ENCODE measurements at regions not wholly inside any gene's neighbourhood (a gene's known extent, or its start where the extent isn't known, plus 50 kb on each side); places are given as distances from the start of the nearest gene placed in this dataset.
A peak's percentile ranks its signal among the peaks of the same experiment; 100 is the strongest.
"Not testable (repeated sequence)": the region's sequence is repeated elsewhere in the genome, so short reads cannot be mapped to it uniquely, and the experiment has no call there.

GRCh38 chr5:142259758-142260157, 65.1 kb downstream of the SPRY4 start:
- no peak for DNase-seq

- DNase-seq = no peak
These were observed 69.0 kb downstream of the SPRY4 start for GRCh38 chr5:142255831-142256230.

GRCh38 chr5:142254431-142254830, 70.4 kb downstream of the SPRY4 start:
- no peak for DNase-seq

- DNase-seq = no peak
These were observed 70.9 kb downstream of the SPRY4 start for GRCh38 chr5:142253938-142254337.

- no peak for DNase-seq
These were observed 74.7 kb downstream of the SPRY4 start for GRCh38 chr5:142250119-142250518.

- no peak for DNase-seq
These were observed 75.9 kb downstream of the SPRY4 start for GRCh38 chr5:142248853-142249462.

GRCh38 chr5:142246258-142246657, 78.6 kb downstream of the SPRY4 start:
- DNase-seq = no peak

- no peak for DNase-seq
These were observed 79.0 kb downstream of the SPRY4 start for GRCh38 chr5:142245786-142246185.

- no peak for DNase-seq
These were observed 80.4 kb downstream of the SPRY4 start for GRCh38 chr5:142244440-142244839.

- DNase-seq = no peak
These were observed 82.5 kb downstream of the SPRY4 start for GRCh38 chr5:142242272-142242671.

- DNase-seq = no peak
These were observed 85.2 kb downstream of the SPRY4 start for GRCh38 chr5:142239394-142240159.

GRCh38 chr5:142237707-142238106, 87.1 kb downstream of the SPRY4 start:
- DNase-seq = no peak

- not testable (repeated sequence) for DNase-seq
These were observed 88.0 kb downstream of the SPRY4 start for GRCh38 chr5:142236673-142237290.

- no peak for DNase-seq
These were observed 88.8 kb downstream of the SPRY4 start for GRCh38 chr5:142235870-142236672.

- DNase-seq = peak; percentile 10
These were observed 89.6 kb downstream of the SPRY4 start for GRCh38 chr5:142235050-142235797.

- DNase-seq = no peak
These were observed 91.5 kb downstream of the SPRY4 start for GRCh38 chr5:142233083-142234032.

- DNase-seq = not testable (repeated sequence)
These were observed 93.9 kb downstream of the SPRY4 start for GRCh38 chr5:142230949-142231348.

- no peak for DNase-seq
These were observed 99.7 kb downstream of the SPRY4 start for GRCh38 chr5:142225141-142225540.

- no peak for DNase-seq
These were observed 101.8 kb downstream of the SPRY4 start for GRCh38 chr5:142222866-142223558.

- DNase-seq = no peak
These were observed 102.5 kb downstream of the SPRY4 start for GRCh38 chr5:142222225-142222865.
